NCI-H1417 (cell line): ENCODE measurements at regions not wholly inside any gene's neighbourhood (a gene's known extent, or its start where the extent isn't known, plus 50 kb on each side); places are given as distances from the start of the nearest gene placed in this dataset.
"Not testable (repeated sequence)": the region's sequence is repeated elsewhere in the genome, so short reads cannot be mapped to it uniquely, and the experiment has no call there.

ENCODE experiments used
- DNase-seq, 3 experiments: peaks; one replicate each; lab custom pipeline; 2025; lab: John Stamatoyannopoulos, UW

GRCh38 chr5:106006242-106006641, 1664.5 kb downstream of the EFNA5 start:
- DNase-seq = no peak

DNA sequence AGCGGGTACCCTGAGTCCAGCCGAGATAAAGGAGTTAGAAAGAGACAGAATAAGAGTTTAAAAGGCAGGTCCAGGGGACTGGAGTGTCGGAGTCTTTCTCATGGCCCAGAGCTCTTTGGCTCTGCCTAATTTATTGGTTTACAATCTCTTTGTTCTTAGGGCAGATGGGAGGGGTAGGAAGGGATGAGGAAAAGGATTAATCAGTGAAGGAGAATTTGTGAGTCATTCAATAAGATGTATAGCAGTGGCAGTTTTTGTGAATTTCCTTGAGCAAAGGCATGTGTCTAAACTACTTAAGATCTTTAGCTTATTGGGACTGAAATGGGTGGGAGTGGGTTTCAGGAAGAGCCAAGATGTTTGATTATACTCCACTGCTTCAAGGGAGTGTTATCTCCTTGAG, 1671.7 kb downstream of the EFNA5 start:
- not testable (repeated sequence) for DNase-seq

GRCh38 chr5:105993027-105993426, 1677.7 kb downstream of the EFNA5 start:
- DNase-seq = peak in 2 of 3 experiments; percentile 6 to 56

- DNase-seq = no peak
Measured at GRCh38 chr5:105982526-105982925, 1688.2 kb downstream of the EFNA5 start.

- DNase-seq = no peak
Measured at GRCh38 chr5:105978011-105978410, 1692.7 kb downstream of the EFNA5 start.

DNA sequence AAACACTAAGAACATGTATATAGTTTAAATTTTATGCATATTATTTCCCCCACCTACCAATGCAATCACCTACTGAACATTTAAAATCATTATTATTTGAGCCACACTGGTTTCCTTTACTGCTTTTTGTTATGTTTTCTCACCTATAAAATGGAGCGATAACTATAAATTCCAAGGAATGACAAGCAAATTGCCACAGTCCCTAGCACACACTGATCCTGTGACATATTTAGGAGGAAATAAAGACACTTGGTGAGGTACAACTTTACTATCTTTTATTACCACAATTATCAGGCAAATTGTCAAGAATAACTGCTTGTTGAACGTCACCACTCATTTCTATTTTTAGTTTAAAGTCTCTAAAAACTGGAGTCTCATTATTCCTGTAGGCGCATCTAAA, 1693.6 kb downstream of the EFNA5 start:
- no peak for DNase-seq

DNA sequence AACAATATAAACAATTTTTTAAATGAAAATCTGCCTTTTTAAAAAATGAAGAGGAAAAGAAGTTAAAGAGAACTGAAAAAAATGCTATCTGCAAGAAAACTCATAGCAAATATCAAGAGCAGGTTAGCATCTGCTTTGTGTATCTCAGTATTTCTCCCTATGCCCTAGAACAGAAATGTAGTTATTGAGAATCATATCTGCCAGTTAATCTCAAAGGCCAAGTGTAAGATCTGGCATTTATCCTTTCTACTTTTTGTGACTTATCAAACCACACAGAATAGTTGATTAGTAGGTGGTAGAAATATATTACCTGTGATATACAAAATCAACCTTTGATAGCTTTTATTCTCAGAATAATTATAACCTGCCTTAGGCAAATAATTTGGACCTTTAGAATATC, 1699.8 kb downstream of the EFNA5 start:
- DNase-seq = no peak

DNA sequence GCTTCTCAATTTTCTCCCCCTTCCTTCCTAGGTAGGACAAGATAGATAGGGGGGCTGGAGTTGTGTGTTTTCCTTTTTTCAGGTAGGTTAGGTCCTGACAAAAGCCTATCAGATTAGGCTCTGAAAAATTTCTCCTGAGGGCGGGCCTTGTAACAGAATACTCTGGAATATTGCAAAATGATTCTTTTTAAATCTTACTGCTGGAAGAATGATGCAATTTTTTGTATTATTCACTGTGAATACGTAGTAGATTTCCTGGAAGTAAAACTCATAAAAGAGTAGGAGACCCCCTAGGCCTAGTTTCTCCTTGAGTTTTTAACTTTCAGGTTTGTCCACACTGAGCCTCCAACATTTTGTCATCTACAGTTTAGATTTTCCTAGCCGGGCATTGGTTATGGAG, 1701.8 kb downstream of the EFNA5 start:
- no peak for DNase-seq

DNA sequence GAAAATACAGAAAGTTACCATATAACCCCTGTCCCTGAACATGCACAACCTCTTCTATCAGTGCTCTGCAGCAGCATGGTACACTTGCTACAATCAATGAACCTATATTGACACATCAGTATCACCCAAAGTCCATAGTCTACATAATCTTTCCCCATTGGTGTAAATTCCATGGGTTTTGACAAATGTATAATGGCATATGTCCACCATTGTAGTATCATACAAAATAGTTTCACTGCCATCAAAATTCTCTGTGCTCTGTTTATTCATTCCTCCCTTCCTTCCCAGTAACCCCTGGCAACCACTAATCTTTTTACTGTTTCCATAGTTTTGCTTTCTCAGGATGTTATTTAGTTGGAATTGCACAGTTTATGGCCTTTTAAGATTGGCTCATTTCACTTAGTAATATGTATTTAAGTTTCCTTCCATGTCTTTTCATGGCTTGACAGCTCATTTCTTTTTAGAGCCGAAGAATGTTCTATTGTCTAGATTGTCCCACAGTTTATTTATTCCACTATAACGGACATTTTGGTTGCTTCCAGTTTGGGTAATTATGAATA, 1707.0 kb downstream of the EFNA5 start:
- DNase-seq = no peak

- no peak for DNase-seq
Measured at GRCh38 chr5:105961572-105961971, 1709.2 kb downstream of the EFNA5 start.

GRCh38 chr5:105956456-105957196, 1714.1 kb downstream of the EFNA5 start:
- no peak for DNase-seq

DNA sequence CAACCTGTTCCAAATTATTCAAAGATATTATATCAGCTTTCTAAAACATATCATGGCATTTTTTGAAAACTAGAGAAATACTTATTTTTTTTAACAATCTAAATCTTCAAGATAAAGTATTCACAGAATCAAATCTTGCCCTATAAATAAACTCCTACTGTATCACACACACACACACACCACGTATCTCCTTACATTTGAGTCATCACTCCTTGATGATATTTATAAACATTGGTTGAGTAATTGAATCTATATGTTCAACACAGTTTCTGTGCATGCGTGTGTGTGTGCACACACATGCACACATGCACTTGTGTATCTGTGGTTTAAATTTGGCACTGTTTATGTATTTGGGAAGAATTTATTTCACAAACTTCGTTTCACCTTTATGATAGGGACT, 1716.4 kb downstream of the EFNA5 start:
- DNase-seq = no peak

DNA sequence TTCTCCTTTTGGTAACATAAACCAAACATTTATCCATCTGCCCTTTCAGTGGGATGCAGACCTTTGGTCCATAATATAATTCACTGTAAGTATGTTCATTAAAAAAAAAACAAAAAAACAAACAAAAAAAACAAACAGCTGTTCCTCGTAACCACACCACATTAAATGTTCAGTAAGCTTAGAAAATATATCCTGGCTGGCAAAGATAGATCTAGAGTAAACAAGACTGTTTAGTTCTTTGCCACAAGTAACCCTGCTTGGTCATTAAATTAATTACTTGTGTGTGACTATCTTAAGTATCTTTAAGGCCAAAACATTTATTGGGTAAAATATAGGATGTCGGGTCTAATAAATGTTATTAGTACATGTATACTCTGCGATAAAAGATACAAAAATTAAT, 1717.1 kb downstream of the EFNA5 start:
- peak in 2 of 3 experiments; percentile 19 to 83 for DNase-seq

GRCh38 chr5:105952875-105953274, 1717.9 kb downstream of the EFNA5 start:
- peak; percentile 4 to 97 (median 72) for DNase-seq

- DNase-seq = no peak
Measured at GRCh38 chr5:105947461-105947860, 1723.3 kb downstream of the EFNA5 start.

DNA sequence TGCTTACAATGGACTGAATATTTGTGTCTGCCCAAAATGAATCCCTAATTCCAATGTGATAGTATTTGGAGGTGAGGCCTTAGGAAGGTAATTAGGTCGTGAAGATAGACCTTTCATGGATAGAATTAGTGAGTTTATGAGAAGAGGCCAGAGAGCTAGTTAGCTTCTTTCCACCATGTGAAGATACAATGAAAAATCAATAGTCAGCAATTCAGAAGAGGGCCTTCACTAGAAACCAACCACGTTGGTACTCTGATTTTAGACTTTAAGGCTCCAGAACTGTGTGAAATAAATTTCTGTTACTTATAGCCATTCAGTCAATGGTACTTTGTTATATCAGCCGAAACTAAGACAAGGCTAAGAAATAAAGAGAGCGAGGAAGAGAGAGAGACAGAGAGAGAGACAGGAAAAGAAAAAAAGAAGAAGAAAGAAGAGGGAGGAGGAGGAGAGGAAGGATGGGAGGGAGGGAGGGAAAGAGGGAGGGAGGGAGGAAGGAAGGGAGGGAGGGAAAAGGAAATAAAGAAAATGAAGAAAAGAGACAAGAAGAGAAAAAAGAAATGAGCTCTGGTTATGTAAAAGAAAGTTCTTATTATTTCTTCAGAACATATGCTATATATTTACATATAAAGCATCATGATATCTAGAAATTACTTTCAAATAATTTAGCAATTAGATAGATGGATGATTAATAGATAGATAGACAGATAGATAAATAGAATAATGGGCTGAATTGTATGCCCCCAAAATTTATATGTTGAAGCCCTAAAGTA, 1725.3 kb downstream of the EFNA5 start:
- DNase-seq = no peak

DNA sequence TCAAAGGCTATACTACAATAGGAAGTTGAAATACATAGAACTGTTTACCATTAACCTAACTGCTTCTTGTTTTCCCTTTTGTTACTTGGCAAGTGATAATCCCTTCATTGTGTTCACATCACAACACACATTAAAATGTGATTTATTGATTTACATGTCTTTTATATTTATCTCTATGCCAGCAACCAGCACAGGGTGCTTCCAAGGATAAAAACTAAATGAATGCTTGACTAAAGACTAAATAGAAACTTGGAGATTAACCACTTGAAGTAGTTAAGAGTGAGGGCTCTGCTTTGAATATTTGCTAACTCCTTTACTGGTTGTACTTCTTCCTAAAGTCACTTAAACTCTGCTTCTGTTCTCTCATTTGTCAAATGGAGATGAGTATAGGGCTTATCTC, 1730.6 kb downstream of the EFNA5 start:
- DNase-seq = peak in 2 of 3 experiments; percentile 2 to 66

DNA sequence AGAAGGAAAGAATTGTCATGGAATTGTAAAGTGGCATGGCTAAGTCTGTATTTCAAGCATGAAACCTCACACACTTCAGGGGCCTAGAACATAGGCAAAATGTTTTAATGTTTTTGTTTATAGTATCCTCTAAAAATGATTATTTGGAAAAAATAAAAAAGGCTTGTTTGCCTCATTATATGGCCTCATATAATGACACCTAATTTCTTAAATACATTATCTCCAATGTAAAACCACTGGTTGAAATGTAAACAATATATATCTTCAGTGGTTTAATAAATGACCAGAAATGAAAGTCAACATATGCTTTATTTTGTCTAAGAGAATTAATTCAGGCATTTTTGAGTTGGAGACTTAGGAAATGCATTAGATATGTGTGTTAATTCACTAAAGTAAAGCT, 1736.6 kb downstream of the EFNA5 start:
- DNase-seq = no peak

DNA sequence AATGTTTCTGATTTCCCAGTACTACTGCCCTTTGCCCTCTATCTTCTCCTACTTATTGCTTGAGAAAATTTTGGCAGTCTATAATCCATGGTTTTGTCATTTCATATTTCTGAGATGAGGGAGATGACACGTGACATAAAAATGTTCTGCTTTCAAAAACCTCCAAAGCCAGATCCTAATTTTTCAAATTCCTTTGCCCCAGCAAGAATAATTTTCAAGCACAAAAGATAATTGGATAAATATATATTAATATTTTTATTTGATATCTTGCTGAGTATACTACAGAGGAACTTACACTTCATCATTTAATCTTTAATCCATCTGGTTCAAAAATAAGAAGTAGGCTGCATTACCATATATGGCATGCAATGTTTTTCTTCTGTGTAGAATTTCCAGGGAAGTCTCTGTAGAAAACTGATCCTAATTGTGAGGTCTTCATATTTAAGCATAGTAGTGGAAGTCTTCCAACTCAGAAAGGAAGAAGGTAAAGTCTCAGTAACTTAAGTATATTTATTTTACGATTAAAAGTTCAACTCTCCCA, 1738.8 kb downstream of the EFNA5 start:
- DNase-seq = no peak

- no peak for DNase-seq
Measured at GRCh38 chr5:105929858-105930257, 1740.9 kb downstream of the EFNA5 start.

- DNase-seq = no peak
Measured at GRCh38 chr5:105924366-105924765, 1746.4 kb downstream of the EFNA5 start.

DNA sequence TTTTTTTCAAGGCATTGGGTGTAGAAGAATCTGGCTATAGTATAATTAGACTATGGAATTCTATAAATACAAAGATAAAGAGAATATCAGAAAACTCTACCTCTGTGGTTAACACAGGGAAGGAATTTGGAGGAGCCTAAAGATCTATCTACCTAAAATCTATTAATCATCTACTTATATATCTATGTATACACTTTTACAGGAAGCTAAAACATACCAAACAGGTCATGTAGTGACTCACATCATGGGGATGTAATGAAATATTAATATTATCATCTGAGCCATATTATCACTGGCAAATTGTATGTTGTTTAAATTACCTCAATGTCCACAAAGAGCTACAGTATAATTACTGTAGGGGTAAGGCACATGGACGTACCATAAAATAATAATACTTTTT, 1748.2 kb downstream of the EFNA5 start:
- DNase-seq = no peak

DNA sequence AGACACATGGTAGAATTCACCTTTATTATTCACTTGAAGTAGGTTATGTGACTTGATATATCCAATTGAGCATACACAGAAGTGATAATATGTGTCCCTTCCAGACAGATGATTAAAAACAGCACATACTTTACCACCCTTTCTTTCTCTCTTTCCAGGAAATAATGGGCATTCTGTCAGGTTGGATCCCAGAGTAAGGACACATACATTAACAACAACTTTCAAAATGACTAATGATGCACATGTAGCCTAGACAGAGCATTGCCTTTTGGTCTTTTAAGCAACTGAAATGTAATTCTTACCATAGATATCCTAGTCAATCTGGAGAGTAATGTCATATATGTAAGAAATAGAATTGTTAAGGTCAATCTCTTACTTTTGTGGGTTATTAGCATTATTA, 1748.7 kb downstream of the EFNA5 start:
- DNase-seq = peak in 1 of 3 experiments; percentile 2
